ENCODE measurements at regions not wholly inside any gene's neighbourhood (a gene's known extent, or its start where the extent isn't known, plus 50 kb on each side); places are given as distances from the start of the nearest gene placed in this dataset.
A peak's percentile ranks its signal among the peaks of the same experiment; 100 is the strongest.

GRCh38 chr12:46959502-46959901 is 119.9 kb upstream of the PCED1B start:
- DNase-seq, result no peak
- Histone ChIP-seq H3K4me1 (peaks cover 0 to 8% (median under 1%) of the 10 kb centered on the region in 4 donors), H3K4me3 (no peak overlapping the region), H3K9me3 (no peaks in the 10 kb centered on the region), H3K36me3 (no peaks in the 10 kb centered on the region), H3K27me3 (no peaks in the 10 kb centered on the region), H3K27ac (no peak overlapping the region)
- no peak for TF ChIP-seq POLR2AphosphoS5 (IDR thresholded peaks at IDR 0.05)
- no peak for ATAC-seq (ENCODE audit: low FRiP score in 2 of 2)
- WGBS, 2 donors, result 60 to 68% methylated on average over 1 of the region's 1 CpG

DNA sequence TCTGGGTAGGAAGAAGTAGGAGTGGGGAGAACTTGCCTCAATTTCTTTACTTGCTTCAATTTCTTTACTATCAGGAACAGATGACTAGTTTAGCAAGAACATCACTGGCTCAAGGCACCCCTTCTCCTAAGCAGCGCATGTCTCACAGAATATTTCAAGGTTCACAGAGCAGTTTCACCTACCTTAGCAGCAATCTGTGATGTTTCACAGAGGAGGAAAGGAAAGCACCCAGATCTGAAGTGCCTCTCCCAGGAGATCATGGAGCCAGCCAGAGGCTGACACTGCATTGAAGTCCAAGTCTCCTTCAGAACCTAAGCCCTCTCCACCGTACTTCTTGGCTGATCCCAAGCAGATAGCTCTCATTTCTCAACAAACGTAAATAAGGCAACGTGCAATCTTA is 118.7 kb upstream of the PCED1B start:
- no peak for TF ChIP-seq POLR2A (IDR thresholded peaks at IDR 0.05)
- TF ChIP-seq EP300 (IDR thresholded peaks at IDR 0.05), result no peak
- TF ChIP-seq, protein P1, sequence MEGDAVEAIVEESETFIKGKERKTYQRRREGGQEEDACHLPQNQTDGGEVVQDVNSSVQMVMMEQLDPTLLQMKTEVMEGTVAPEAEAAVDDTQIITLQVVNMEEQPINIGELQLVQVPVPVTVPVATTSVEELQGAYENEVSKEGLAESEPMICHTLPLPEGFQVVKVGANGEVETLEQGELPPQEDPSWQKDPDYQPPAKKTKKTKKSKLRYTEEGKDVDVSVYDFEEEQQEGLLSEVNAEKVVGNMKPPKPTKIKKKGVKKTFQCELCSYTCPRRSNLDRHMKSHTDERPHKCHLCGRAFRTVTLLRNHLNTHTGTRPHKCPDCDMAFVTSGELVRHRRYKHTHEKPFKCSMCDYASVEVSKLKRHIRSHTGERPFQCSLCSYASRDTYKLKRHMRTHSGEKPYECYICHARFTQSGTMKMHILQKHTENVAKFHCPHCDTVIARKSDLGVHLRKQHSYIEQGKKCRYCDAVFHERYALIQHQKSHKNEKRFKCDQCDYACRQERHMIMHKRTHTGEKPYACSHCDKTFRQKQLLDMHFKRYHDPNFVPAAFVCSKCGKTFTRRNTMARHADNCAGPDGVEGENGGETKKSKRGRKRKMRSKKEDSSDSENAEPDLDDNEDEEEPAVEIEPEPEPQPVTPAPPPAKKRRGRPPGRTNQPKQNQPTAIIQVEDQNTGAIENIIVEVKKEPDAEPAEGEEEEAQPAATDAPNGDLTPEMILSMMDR (IDR thresholded peaks at IDR 0.05), result no peak
- TF ChIP-seq POLR2AphosphoS5 (IDR thresholded peaks at IDR 0.05), result no peak
- no peak for DNase-seq
- Histone ChIP-seq H3K27me3 (no peaks in the 10 kb centered on the region), H3K9me3 (no peaks in the 10 kb centered on the region), H3K4me3 (no peak overlapping the region), H3K27ac (no peak overlapping the region), H3K4me1 (peaks cover 0 to 11% (median 3%) of the 10 kb centered on the region in 4 donors), H3K36me3 (no peaks in the 10 kb centered on the region)
- WGBS, 2 donors, result 75 to 82% methylated on average over 4 of the region's 4 CpGs
- no peak for ATAC-seq (ENCODE audit: low FRiP score in 2 of 2)

- Histone ChIP-seq H3K36me3 (no peaks in the 10 kb centered on the region), H3K9me3 (no peaks in the 10 kb centered on the region), H3K27me3 (no peaks in the 10 kb centered on the region), H3K4me3 (no peak overlapping the region), H3K27ac (no peak overlapping the region), H3K4me1 (peaks cover 0 to 11% (median 3%) of the 10 kb centered on the region in 4 donors)
- ATAC-seq (ENCODE audit: low FRiP score in 2 of 2), result no peak
- TF ChIP-seq POLR2AphosphoS5 (IDR thresholded peaks at IDR 0.05), result no peak
- TF ChIP-seq POLR2A (IDR thresholded peaks at IDR 0.05), result no peak
- TF ChIP-seq, protein P1 (IDR thresholded peaks at IDR 0.05), result no peak
- no peak for TF ChIP-seq EP300 (IDR thresholded peaks at IDR 0.05)
- no peak for DNase-seq
- 93 to 100% methylated on average over 1 of the region's 1 CpG for WGBS, 2 donors
Observed at GRCh38 chr12:46963191-46963590, 116.2 kb upstream of the PCED1B start.

DNA sequence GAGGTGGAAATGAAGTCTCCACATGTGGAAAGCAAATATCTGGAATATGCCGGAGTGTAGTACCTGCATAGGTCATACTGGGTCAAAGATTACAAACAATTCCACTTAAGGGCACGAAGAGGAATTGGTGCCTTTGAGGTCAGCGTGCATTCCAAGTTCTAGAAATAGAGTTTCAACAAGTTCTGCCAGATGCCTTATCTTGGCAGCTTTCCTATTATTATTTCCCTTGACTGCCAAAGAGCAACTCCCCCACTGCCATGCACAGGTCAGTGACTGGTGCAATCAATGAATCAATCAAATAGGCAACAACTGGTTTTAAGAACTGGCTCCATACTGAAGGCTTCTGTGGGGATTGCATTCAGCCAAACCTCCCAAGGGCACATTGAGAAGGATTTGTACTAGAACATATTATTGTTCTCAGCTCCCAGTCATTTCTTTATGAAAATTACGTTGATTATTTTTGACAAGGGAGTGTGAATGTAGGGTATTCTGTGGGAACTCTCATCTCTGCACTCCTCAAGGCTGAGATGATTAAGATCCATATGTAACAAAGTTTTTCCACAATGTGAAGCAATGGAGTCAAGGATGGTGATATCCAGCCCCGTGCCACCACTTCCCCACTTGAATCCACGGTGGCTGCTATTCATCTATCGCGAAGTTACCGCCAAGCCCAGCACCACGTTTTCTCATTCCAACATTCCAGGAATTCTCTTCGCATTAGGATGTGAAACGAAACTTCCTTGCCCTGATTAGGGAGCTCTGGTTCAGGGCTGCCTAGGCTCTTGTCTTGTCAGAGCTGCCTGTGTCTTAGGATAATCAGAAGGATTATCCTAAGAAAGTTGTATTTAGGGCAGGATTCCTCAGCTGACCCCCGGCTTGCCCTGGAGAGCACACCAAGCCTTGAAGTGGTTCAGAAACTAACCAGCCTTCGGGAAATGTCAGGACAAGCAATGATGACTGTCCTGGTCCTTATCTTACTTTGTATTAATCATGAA is 115.1 kb upstream of the PCED1B start:
- 39 to 40% methylated on average over 14 of the region's 14 CpGs for WGBS, 2 donors
- DNase-seq (no peak), ATAC-seq (ENCODE audit: low FRiP score in 2 of 2) (peak in 1 of 2 donors; percentile 16)
- Histone ChIP-seq H3K9me3 (no peaks in the 10 kb centered on the region), H3K36me3 (no peaks in the 10 kb centered on the region), H3K27me3 (no peaks in the 10 kb centered on the region), H3K4me3 (no peak overlapping the region), H3K27ac (peak overlapping the region in 1 of 4 donors; percentile 2), H3K4me1 (peaks cover 0 to 11% (median 3%) of the 10 kb centered on the region in 4 donors)
- TF ChIP-seq POLR2A (IDR thresholded peaks at IDR 0.05) (no peak), EP300 (IDR thresholded peaks at IDR 0.05) (no peak), POLR2AphosphoS5 (IDR thresholded peaks at IDR 0.05) (no peak)
- TF ChIP-seq, protein P1 (IDR thresholded peaks at IDR 0.05), result no peak

- no peak overlapping the region for H3K27ac ChIP-seq
- no peak overlapping the region for H3K4me3 ChIP-seq
- no peaks in the 10 kb centered on the region for H3K27me3 ChIP-seq
Observed at GRCh38 chr12:46965137-46965536, 114.3 kb upstream of the PCED1B start.

More at GRCh38 chr12:46965137-46965536, 114.3 kb upstream of the PCED1B start:
- Histone ChIP-seq H3K4me1 (peaks cover 0 to 11% (median 3%) of the 10 kb centered on the region in 4 donors), H3K9me3 (no peaks in the 10 kb centered on the region), H3K36me3 (no peaks in the 10 kb centered on the region)
- TF ChIP-seq POLR2AphosphoS5 (IDR thresholded peaks at IDR 0.05) (no peak), EP300 (IDR thresholded peaks at IDR 0.05) (no peak), POLR2A (IDR thresholded peaks at IDR 0.05) (no peak)
- TF ChIP-seq, protein P1 (IDR thresholded peaks at IDR 0.05), result no peak
- no peak for DNase-seq
- no peak for ATAC-seq (ENCODE audit: low FRiP score in 2 of 2)
- WGBS, 2 donors, result 49 to 77% methylated on average over 2 of the region's 2 CpGs
